PC-9 (cell line): ENCODE measurements at regions not wholly inside any gene's neighbourhood (a gene's known extent, or its start where the extent isn't known, plus 50 kb on each side); places are given as distances from the start of the nearest gene placed in this dataset.

ENCODE experiments used
- EZH2 ChIP-seq: fragments of 200-600 bp; sonication (generic); IDR thresholded peaks from 2 replicates; pipeline ENCODE4 v1.8.0; 2017; ENCODE audit warnings: antibody characterized with exemption, low read depth
- TF ChIP-seq, protein P1 (sequence below): fragments of 200-600 bp; sonication (generic); conservative IDR thresholded peaks from 2 replicates; pipeline ENCODE4 v1.6.1; 2017; ENCODE audit warnings: mixed run types, antibody characterized with exemption, mild to moderate bottlenecking, moderate library complexity

DNA sequence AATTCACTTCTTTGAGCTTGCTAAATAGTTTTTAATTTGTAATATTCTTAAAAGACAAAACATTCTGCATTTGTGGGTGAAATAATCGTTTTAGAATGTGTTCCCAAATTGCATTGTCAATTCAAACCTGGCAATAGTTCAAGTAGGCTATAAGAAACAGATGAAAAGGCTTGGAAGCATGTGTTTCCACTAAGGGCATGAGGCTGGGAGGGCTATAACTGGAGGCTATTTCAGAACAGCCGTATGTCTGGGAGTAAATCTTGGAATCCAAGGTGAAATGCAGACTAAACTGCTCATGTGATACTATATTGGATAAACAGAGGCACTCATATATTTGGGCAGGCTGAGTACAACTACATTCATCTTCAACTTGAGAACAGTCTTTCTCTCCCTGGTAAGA lies 117.4 kb upstream of the GRPR start:
- TF ChIP-seq, protein P1, sequence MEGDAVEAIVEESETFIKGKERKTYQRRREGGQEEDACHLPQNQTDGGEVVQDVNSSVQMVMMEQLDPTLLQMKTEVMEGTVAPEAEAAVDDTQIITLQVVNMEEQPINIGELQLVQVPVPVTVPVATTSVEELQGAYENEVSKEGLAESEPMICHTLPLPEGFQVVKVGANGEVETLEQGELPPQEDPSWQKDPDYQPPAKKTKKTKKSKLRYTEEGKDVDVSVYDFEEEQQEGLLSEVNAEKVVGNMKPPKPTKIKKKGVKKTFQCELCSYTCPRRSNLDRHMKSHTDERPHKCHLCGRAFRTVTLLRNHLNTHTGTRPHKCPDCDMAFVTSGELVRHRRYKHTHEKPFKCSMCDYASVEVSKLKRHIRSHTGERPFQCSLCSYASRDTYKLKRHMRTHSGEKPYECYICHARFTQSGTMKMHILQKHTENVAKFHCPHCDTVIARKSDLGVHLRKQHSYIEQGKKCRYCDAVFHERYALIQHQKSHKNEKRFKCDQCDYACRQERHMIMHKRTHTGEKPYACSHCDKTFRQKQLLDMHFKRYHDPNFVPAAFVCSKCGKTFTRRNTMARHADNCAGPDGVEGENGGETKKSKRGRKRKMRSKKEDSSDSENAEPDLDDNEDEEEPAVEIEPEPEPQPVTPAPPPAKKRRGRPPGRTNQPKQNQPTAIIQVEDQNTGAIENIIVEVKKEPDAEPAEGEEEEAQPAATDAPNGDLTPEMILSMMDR: no peak
- no peak for TF ChIP-seq EZH2
